ENCODE measurements at regions not wholly inside any gene's neighbourhood (a gene's known extent, or its start where the extent isn't known, plus 50 kb on each side); places are given as distances from the start of the nearest gene placed in this dataset.
"Not testable (repeated sequence)": the region's sequence is repeated elsewhere in the genome, so short reads cannot be mapped to it uniquely, and the experiment has no call there.

DNA sequence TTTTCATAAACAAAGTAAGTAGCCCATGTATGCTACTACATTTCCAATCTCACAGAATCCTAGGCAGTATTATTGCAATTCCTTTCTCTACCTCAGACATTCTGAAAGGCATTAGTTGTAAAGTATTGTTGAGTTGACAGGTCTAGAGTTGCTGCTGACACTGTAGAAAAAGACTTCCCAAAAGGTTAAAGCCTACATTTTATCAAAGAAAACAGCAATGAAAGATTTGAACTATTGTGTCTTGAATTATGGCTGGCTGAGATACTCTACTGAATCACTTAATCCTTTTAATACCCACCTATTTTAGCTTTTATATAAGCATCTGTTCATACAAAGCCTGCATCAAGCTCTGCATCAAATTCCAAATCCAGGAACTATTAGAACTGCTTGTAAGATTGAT is 1082.0 kb downstream of the OLFM4 start:
- Mint-ChIP-seq H3K9me3 (ENCODE audit: unreplicated experiment) (no peaks in the 10 kb centered on the region), H3K4me1 (ENCODE audit: insufficient read depth, unreplicated experiment) (no peaks in the 10 kb centered on the region), H3K36me3 (ENCODE audit: insufficient read depth, unreplicated experiment) (peaks cover under 1% of the 10 kb centered on the region), H3K27me3 (ENCODE audit: insufficient read depth, unreplicated experiment) (no peaks in the 10 kb centered on the region), H3K27ac (ENCODE audit: low read depth, unreplicated experiment) (no peak overlapping the region), H3K4me3 (ENCODE audit: unreplicated experiment) (no peak overlapping the region)
- DNase-seq (ENCODE audit: unreplicated experiment), result no peak
- BruUV-seq (replicated peaks), result no TSS peak
- TF ChIP-seq, protein P1, sequence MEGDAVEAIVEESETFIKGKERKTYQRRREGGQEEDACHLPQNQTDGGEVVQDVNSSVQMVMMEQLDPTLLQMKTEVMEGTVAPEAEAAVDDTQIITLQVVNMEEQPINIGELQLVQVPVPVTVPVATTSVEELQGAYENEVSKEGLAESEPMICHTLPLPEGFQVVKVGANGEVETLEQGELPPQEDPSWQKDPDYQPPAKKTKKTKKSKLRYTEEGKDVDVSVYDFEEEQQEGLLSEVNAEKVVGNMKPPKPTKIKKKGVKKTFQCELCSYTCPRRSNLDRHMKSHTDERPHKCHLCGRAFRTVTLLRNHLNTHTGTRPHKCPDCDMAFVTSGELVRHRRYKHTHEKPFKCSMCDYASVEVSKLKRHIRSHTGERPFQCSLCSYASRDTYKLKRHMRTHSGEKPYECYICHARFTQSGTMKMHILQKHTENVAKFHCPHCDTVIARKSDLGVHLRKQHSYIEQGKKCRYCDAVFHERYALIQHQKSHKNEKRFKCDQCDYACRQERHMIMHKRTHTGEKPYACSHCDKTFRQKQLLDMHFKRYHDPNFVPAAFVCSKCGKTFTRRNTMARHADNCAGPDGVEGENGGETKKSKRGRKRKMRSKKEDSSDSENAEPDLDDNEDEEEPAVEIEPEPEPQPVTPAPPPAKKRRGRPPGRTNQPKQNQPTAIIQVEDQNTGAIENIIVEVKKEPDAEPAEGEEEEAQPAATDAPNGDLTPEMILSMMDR (IDR thresholded peaks at IDR 0.05; ENCODE audit: unreplicated experiment), result no peak
- ChIA-PET CTCF (no interaction called here), POLR2A (no interaction called here)
- intact Hi-C loops (cut with micrococcal nuclease), result no loop called here

DNA sequence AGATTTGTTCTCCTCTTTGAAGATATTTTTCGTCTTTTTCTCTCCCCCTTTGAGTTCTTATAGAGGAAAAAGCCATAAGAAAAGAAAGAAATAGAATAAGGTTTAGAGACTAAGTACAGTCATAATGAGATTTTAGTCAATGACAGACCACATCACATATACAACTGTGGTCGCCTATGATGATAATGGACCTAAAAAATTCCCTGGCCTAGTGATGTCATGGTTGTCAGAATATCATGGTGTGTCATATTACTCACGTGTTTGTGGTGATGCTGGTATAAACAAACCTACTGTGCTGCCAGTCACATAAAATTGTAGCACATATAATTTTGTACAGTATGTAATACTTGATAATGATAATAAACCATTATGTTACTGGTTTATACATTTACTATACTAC is 1096.1 kb downstream of the OLFM4 start:
- ChIA-PET CTCF (no interaction called here), POLR2A (no interaction called here)
- H3K27ac Mint-ChIP-seq (ENCODE audit: low read depth, unreplicated experiment), result no peak overlapping the region
- peaks cover 7% of the 10 kb centered on the region for H3K9me3 Mint-ChIP-seq (ENCODE audit: unreplicated experiment)
- no peaks in the 10 kb centered on the region for H3K27me3 Mint-ChIP-seq (ENCODE audit: insufficient read depth, unreplicated experiment)
- intact Hi-C loops (cut with micrococcal nuclease), result no loop called here
- no peak overlapping the region for H3K4me3 Mint-ChIP-seq (ENCODE audit: unreplicated experiment)
- no peaks in the 10 kb centered on the region for H3K36me3 Mint-ChIP-seq (ENCODE audit: insufficient read depth, unreplicated experiment)
- no peak for DNase-seq (ENCODE audit: unreplicated experiment)
- BruUV-seq (replicated peaks), result no TSS peak
- TF ChIP-seq, protein P1 (IDR thresholded peaks at IDR 0.05; ENCODE audit: unreplicated experiment), result no peak
- peaks cover 6% of the 10 kb centered on the region for H3K4me1 Mint-ChIP-seq (ENCODE audit: insufficient read depth, unreplicated experiment)

DNA sequence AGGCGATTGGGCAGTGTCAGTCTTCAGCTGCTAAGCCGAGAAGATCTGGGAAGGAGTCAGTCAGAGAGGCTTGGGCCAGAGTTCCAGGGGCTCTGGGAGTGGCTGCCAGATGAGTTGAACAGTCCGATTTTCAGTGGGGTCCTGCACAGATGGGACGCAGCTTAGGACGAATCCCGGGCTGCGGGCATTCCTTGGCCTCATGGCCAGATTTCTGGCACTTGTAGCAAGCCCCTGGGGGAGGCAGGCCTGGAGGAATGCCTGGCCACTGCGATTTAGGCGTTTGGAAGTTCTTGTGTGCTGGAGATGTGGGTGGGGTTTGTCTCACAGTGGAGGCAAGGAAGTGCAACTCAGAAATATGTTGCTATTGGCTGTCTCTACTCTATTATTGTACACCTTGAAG is 1102.3 kb downstream of the OLFM4 start:
- H3K9me3 Mint-ChIP-seq (ENCODE audit: unreplicated experiment), result peaks cover 19% of the 10 kb centered on the region
- POLR2A ChIA-PET; H3K36me3 Mint-ChIP-seq (ENCODE audit: insufficient read depth, unreplicated experiment); BruUV-seq (replicated peaks); H3K27ac Mint-ChIP-seq (ENCODE audit: low read depth, unreplicated experiment); intact Hi-C loops (cut with micrococcal nuclease); CTCF ChIA-PET; DNase-seq (ENCODE audit: unreplicated experiment); H3K4me3 Mint-ChIP-seq (ENCODE audit: unreplicated experiment); H3K27me3 Mint-ChIP-seq (ENCODE audit: insufficient read depth, unreplicated experiment): not testable (repeated sequence)
- peaks cover 12% of the 10 kb centered on the region for H3K4me1 Mint-ChIP-seq (ENCODE audit: insufficient read depth, unreplicated experiment)

DNA sequence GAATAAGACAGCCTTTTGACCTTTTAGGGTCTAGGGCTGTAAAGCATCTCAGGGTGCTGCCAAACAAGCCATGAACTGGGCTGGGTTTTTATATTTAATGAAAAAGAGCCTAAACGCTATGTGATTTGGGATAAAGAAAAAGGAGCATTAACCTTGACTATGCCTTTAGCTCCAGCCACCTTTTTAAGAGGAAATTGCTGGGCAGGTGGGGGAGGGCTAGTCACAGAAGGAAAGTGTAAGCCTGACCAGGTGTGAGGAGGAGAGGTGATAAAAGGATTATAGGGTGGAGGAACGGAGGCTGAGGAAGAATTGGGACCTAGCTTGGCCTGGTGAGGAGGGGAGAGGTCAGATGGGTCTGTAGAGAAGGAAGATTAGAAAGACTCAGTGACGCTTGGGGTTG is 1102.8 kb downstream of the OLFM4 start:
- H3K27me3 Mint-ChIP-seq (ENCODE audit: insufficient read depth, unreplicated experiment); POLR2A ChIA-PET; H3K4me3 Mint-ChIP-seq (ENCODE audit: unreplicated experiment); CTCF ChIA-PET; H3K27ac Mint-ChIP-seq (ENCODE audit: low read depth, unreplicated experiment); DNase-seq (ENCODE audit: unreplicated experiment); H3K36me3 Mint-ChIP-seq (ENCODE audit: insufficient read depth, unreplicated experiment); intact Hi-C loops (cut with micrococcal nuclease); BruUV-seq (replicated peaks): not testable (repeated sequence)
- peaks cover 16% of the 10 kb centered on the region for H3K9me3 Mint-ChIP-seq (ENCODE audit: unreplicated experiment)
- H3K4me1 Mint-ChIP-seq (ENCODE audit: insufficient read depth, unreplicated experiment), result peaks cover 12% of the 10 kb centered on the region

DNA sequence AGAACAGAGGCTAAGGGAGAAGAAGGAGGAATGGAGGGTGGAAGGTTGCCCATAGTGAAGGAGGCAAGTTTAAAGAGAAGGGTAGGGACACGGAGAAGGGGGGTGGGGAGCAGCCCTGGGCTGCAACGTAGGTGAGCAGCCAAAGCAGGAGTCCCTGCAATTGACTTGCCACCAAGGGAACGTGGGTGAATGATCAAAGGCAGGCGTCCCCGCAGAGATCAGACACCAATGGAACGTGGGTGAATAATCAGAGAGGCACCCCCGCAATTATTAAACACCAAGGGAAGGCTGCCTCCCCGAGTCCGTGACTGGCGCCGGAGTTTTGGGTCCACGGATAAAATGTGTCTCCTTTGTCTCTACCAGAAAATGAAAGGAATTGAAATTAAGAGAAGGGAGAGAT is 1103.5 kb downstream of the OLFM4 start:
- DNase-seq (ENCODE audit: unreplicated experiment); POLR2A ChIA-PET; H3K4me3 Mint-ChIP-seq (ENCODE audit: unreplicated experiment); H3K27me3 Mint-ChIP-seq (ENCODE audit: insufficient read depth, unreplicated experiment); intact Hi-C loops (cut with micrococcal nuclease); BruUV-seq (replicated peaks); H3K27ac Mint-ChIP-seq (ENCODE audit: low read depth, unreplicated experiment); CTCF ChIA-PET; H3K36me3 Mint-ChIP-seq (ENCODE audit: insufficient read depth, unreplicated experiment): not testable (repeated sequence)
- Mint-ChIP-seq H3K4me1 (ENCODE audit: insufficient read depth, unreplicated experiment) (peaks cover 12% of the 10 kb centered on the region), H3K9me3 (ENCODE audit: unreplicated experiment) (peaks cover 12% of the 10 kb centered on the region)

DNA sequence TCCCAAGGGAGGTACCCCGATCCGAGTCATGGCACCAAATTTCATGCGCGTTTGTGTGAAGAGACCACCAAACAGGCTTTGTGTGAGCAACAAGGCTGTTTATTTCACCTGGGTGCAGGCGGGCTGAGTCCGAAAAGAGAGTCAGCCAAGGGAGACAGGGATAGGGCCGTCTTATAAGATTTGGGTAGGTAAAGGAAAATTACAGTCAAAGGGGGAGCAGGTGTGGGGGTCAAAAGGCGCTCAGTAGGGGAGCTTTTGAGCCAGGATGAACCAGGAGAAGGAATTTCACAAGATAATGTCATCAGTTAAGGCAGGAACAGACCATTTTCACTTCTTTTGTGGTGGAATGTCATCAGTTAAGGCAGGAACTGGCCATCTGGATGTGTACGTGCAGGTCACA is 1104.1 kb downstream of the OLFM4 start:
- peaks cover 12% of the 10 kb centered on the region for H3K4me1 Mint-ChIP-seq (ENCODE audit: insufficient read depth, unreplicated experiment)
- H3K4me3 Mint-ChIP-seq (ENCODE audit: unreplicated experiment); H3K27ac Mint-ChIP-seq (ENCODE audit: low read depth, unreplicated experiment); POLR2A ChIA-PET; intact Hi-C loops (cut with micrococcal nuclease); H3K27me3 Mint-ChIP-seq (ENCODE audit: insufficient read depth, unreplicated experiment); H3K36me3 Mint-ChIP-seq (ENCODE audit: insufficient read depth, unreplicated experiment); DNase-seq (ENCODE audit: unreplicated experiment); BruUV-seq (replicated peaks); CTCF ChIA-PET: not testable (repeated sequence)
- peaks cover 12% of the 10 kb centered on the region for H3K9me3 Mint-ChIP-seq (ENCODE audit: unreplicated experiment)

Data from MCF 10A (cell line).